D341Med (cell line): ENCODE measurements at regions not wholly inside any gene's neighbourhood (a gene's known extent, or its start where the extent isn't known, plus 50 kb on each side); places are given as distances from the start of the nearest gene placed in this dataset.
A peak's percentile ranks its signal among the peaks of the same experiment; 100 is the strongest.
"Not testable (repeated sequence)": the region's sequence is repeated elsewhere in the genome, so short reads cannot be mapped to it uniquely, and the experiment has no call there.

Experiments
- DNase-seq: peaks from one replicate; pipeline ENCODE4 v3.0.0; 2012; ENCODE audit warnings: low spot score

- DNase-seq, result no peak
These were observed 93.8 kb downstream of the GPR63 start for GRCh38 chr6:96743496-96743895.

DNA sequence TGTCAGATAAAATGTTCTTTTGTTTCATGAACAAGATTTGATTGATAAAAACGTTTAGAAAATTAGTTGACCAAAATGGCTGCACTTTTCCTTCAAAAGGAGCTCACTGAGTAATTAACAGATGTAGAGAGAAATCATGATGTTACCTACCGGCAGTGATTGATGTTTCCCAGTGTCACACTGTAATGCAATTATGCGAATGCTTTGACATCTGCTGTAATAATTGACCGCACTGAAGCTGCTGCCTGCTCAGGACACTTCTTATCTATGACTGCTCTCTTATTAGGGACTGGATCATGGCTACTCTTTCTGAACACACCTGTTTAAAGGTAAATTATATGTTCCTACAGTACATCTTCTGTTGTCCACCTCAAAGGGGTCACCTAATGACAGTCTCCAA lies 94.6 kb downstream of the GPR63 start:
- no peak for DNase-seq

DNA sequence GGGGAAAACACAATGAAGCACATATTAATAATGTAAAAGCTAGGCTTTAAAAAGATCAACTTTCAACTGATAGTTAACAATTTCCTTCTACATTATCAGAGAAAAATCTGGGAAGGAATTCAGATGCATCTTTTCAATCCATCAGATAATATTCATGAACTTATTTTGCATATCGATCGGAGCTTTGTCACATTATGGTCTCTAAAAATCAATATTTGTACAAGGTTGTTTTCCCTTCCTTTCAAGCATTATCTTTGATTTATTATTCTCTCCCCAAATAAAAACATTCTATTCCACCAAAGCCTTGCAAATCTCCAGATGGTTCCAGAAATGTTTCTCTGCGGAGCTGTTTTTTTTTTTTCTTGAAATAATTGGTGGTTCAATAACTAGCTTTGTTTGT lies 101.9 kb downstream of the GPR63 start:
- no peak for DNase-seq

DNA sequence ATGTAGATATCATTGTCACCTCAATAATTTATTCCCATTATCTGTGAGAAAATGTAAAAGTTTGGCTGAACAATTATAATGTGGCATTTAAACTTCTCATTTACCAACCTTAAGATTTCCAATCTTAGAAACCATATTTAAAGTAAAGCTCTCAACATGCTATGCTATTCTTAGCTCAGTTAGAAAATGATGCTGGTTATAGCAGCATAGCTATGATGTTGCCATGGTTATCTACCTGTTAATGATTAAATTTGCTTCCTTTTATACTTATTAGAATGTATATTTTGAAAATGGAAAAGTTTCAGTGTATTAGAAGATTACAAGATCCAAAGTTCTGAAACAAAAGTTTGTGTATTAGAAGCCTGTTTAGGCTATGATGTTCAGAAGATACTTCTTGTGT lies 110.1 kb downstream of the GPR63 start:
- no peak for DNase-seq

DNA sequence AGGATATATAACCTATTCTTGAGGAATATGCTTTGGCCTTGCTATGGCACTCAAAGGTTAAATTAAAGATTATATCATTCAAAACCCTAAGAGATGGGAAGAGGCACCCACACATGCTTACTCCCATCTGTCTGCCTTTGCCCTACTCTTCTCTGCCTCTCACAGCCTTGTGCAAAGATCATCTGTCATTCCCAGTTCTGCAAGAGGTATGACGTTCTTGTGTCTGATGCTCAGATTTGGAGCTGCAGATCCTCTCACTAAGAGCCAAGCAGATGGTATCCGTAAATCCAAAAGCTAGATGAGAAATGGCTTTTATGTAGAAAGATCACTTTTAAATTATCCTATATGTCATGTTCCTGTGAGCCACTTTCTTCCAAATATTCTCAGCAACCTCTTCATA lies 112.0 kb downstream of the GPR63 start:
- no peak for DNase-seq

- DNase-seq, result no peak
These were observed 112.6 kb downstream of the GPR63 start for GRCh38 chr6:96724641-96725040.

DNA sequence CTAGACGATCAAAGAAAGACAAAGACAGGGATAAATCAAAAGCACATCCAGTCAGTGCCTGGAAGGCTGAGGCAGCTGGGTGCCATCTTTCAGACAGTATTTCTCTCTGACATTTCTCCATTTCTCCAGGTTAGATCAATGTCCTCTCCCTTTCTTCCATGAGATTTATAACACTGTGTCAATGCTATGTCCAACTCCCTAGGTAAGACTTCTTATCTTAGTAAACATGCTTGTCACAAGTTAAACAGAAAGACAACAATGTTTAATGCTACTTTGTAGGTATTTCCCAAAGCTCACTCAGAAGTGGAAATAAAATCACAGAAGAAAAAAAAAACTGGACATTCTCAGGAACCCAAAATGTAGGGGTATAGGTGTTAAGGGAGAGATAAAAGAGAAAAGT lies 113.9 kb downstream of the GPR63 start:
- DNase-seq, result no peak

DNA sequence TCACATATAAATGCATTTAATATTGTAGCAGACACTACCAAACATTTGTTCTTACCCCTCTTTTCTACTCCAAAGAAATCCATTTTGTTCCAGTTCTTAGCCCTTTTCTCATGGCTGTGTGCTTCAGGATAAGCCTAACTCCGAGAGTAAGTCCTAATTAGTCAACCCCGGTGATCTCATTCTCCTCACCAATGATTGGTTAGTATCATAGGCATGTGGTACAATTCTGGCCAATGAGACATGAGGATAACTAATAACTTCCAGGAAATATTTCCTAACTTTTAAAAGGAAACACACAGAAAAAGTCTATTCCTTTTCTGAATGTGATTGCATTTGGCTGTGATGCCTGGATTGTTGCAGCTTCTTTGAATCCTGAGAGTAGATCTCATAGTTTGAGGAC lies 116.0 kb downstream of the GPR63 start:
- DNase-seq, result no peak

DNA sequence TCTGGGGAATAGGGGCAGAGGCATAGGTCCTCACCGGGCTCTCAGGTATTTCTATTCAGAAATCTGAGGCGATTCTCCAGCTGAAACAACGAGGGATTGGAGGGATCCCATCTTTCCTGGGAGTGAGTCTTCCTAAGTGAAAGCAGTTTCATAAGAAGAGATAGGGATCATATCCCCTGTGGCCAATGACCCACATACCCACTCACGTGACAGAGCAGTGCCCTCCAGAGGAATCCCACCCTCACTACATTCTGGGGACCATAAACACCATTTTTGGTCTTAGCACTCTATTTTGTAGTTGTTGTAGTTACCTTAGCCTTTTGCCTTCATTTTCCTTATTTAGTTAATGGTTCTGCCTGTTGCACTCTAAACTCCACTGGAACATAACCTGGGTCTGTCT lies 121.1 kb downstream of the GPR63 start:
- peak; percentile 46 for DNase-seq

- no peak for DNase-seq
These were observed 121.7 kb downstream of the GPR63 start for GRCh38 chr6:96715608-96716007.

- DNase-seq, result no peak
These were observed 132.6 kb downstream of the GPR63 start for GRCh38 chr6:96704713-96705112.

GRCh38 chr6:96702626-96703025 lies 134.7 kb downstream of the GPR63 start:
- no peak for DNase-seq

DNA sequence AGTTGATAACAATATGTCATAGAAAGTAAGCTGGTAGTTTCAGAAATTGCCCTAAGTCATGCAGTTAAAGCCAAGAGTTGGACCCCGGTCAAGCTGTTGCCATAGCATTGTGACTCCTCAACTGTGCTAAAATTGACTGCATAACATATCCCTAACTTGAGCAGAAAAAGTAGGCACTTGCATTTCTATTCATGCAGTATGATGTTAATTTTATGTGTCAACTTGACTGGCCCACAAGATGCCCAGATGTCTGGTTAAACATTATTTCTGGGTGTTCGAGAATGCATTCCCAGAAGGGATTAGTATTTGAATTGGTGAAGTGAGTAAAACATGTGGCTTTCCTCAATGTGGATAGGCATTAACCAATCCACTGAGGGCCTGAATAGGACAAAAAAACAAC lies 136.4 kb downstream of the GPR63 start:
- DNase-seq, result no peak

DNA sequence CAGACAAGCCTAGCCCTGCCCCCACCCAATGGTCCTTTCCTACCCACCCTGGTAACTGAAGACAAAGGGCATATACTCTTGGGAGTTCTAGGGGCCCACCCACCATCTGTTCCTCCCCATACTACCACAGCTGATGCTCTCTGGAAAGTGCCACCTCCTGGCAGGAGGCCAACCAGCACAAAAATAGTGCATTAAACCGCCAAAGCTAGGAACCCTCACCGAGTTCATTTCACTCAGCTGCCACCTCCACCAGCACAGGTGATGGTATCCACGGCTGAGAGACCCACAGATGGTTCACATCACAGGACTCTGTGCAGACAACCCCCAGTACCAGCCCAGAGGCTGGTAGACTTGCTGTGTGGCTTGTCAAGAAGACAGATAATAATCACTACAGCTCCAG lies 131.5 kb downstream of the FHL5 start:
- not testable (repeated sequence) for DNase-seq

DNA sequence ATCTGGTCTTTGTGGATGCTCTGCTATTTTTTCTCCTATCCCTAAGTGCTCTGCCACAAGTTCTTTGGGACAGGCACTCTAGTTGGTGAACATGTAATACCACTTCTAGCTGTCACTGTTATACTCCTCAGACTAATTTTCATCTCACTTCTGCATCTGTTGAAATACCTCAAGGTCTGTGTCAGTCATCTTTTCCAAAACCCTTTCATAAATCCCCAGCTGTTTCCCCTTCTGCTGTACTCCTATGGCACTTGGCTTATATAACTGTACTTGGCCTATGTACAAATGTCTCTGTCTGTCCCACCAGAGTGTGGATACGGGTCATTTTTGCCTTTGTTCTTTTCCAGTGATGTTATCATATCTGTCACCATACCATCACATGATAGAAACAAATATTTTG lies 124.2 kb downstream of the FHL5 start:
- DNase-seq, result no peak

DNA sequence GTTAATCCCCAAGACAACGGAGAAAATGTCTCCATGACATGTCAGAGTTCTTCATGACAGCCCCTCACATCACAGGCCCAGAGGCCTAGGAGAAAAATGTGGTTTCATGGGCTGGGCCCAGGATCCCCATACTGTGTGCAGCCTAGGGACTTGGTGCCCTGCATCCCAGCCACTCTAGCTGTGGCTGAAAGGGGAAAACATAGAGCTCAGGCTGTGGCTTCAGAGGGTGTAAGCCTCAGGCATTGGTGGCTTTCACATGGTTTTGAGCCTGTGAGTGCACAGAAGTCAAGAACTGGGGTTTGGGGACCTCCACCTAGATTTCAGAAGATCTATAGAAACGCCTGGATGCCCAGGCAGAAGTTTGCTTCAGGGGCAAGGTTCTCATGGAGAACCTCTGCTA lies 122.8 kb downstream of the FHL5 start:
- no peak for DNase-seq

DNA sequence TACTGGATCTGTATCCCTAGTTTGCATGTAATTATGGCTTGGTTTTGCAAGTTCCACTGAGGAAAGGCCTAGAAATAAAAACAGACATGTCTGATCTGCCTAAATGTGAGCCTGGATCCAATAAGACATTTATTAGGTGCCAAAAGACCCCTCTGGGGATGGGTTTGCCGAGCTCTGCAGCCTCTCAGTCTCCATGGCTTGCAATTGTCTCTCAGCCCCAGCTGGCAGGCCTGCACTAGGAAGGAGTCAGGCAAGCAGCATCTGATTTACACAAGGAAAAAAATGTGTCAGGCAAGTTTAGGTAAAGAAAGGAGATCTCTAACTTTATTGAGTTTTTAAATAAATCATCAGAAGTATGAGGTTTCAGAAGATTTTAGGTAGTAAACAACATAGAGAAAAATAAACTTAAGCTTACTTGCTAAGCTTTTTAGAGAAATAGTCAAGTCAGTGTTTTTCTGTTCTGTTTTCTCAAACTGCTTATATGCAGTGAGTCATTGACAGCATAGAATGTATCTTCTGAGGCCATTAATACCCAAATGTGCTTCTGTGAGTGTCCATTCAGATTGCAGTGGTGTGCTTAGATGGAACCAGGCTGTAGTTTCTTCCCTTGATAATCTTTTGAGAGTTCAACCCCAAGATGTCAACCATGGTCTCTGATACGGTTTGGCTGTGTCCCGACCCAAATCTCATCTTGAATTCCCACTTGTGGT lies 121.0 kb downstream of the FHL5 start:
- DNase-seq, result no peak

DNA sequence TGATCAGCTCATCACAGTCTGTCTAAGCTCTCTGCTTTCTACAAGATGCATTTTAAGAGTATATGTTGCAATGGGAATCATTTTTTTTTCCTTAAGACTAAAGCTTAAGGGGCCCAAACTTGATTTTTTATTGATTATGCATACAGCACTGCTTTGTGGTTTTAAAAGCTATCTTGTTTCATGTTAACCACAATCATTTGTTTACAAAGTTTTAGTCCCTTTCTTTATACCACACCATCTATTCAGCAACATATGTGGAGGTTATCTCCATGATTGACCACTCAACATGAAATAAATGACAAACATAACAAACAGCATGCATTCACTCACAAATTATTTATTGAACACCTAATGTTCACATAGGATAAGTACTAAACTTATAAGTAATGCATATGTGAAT lies 119.1 kb downstream of the FHL5 start:
- DNase-seq, result no peak

- peak; percentile 40 for DNase-seq
These were observed 112.7 kb downstream of the FHL5 start for GRCh38 chr6:96675597-96675996.
